Common myeloid progenitor, CD34-positive (primary cell): ENCODE measurements at regions not wholly inside any gene's neighbourhood (a gene's known extent, or its start where the extent isn't known, plus 50 kb on each side); places are given as distances from the start of the nearest gene placed in this dataset.

Experiments used
- CTCF ChIA-PET: fragments of 350-600 bp; sonication (Branson Sonifier 250); formaldehyde crosslinking; loops from one replicate; lab custom pipeline; 2021; ENCODE audit warnings: antibody characterized with exemption; lab: Charles Lee
- POLR2A ChIA-PET: fragments of 350-600 bp; sonication (Branson Sonifier 250); formaldehyde crosslinking; loops from one replicate; lab custom pipeline; 2021; ENCODE audit warnings: antibody characterized with exemption; lab: Charles Lee
- DNase-seq, 3 donors: peaks; one replicate each; pipeline versions ENCODE4 v3.0.0 to v3.0.0-alpha.2; 2013
- H3K27ac ChIP-seq, 2 experiments: 1 replicate in 1 of 2; 2 replicates in 1 of 2; pipeline ENCODE4 v1.7.0; 2013; ENCODE audit warnings: inconsistent platforms in 2 of 2, low read length in 2 of 2, mild to moderate bottlenecking in 2 of 2, low read depth in 1 of 2, moderate library complexity in 1 of 2; ENCODE audit not compliant: severe bottlenecking in 2 of 2, insufficient read depth in 1 of 2, poor library complexity in 1 of 2
- H3K27me3 ChIP-seq, 5 experiments: replicated peaks in 2 of 5; 1 replicate in 3 of 5; 2 replicates in 2 of 5; pipeline versions ENCODE4 v1.6.1 to v1.7.0; 2013; ENCODE audit warnings: low read length in 4 of 5, mild to moderate bottlenecking in 2 of 5, moderate library complexity in 2 of 5, inconsistent platforms in 1 of 5; ENCODE audit not compliant: insufficient read depth in 5 of 5, control insufficient read depth in 4 of 5
- H3K36me3 ChIP-seq, 4 experiments: 1 replicate in 2 of 4; 2 replicates in 2 of 4; pipeline versions ENCODE4 v1.6.1 to v1.7.0; 2013; ENCODE audit warnings: low read length in 3 of 4, control low read depth in 1 of 4, mild to moderate bottlenecking in 1 of 4; ENCODE audit not compliant: control insufficient read depth in 4 of 4, insufficient read depth in 4 of 4
- H3K4me1 ChIP-seq, 4 experiments: 1 replicate in 3 of 4; 2 replicates in 1 of 4; pipeline versions ENCODE4 v1.6.1 to v1.7.1; 2013; ENCODE audit warnings: low read length in 3 of 4, mild to moderate bottlenecking in 3 of 4, control low read depth in 1 of 4, inconsistent platforms in 1 of 4, moderate library complexity in 1 of 4; ENCODE audit not compliant: control insufficient read depth in 4 of 4, insufficient read depth in 4 of 4; ENCODE audit errors: control extremely low read depth in 1 of 4
- H3K4me3 ChIP-seq, 7 experiments: 1 replicate in 4 of 7; 2 replicates in 3 of 7; pipeline versions ENCODE4 v1.5.1 to v1.7.0; 2013; ENCODE audit warnings: mild to moderate bottlenecking in 7 of 7, low read length in 6 of 7, moderate library complexity in 6 of 7, inconsistent platforms in 2 of 7, low read depth in 2 of 7, control low read depth in 1 of 7; ENCODE audit not compliant: insufficient read depth in 4 of 7, control insufficient read depth in 1 of 7; ENCODE audit errors: extremely low read depth in 1 of 7
- H3K9me3 ChIP-seq, 5 experiments: 1 replicate in 4 of 5; 2 replicates in 1 of 5; pipeline versions ENCODE4 v1.6.1 to v1.7.1; 2013; ENCODE audit warnings: low read length in 4 of 5, mild to moderate bottlenecking in 2 of 5, inconsistent platforms in 1 of 5, low read depth in 1 of 5, moderate library complexity in 1 of 5; ENCODE audit not compliant: control insufficient read depth in 4 of 5, insufficient read depth in 2 of 5; ENCODE audit errors: control extremely low read depth in 1 of 5
- WGBS: methylation state at CpG from one replicate; pipeline ENCODE4 v1.1.5; 2013; ENCODE audit not compliant: insufficient coverage; 5-methylcytosine and 5-hydroxymethylcytosine counted together

DNA sequence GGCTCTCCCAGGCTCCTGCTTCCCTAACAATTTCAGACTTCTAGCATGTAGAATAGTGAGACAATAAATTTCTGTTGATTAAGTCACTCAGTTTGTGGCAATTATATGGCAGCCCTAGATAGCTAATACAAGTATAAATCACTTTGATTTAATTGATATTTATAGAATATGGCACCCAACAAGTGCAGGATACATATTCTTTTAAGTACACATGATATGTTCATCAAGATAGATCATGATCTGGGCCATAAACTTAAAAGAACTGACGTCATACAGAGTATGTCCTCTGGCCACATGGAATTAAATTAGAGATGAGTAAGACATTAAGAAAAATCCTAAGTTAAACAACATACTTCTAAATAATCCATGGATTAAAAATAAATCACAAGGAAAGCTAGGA, 67.5 kb upstream of the AMOTL1 start:
- no peaks in the 10 kb centered on the region for H3K27me3 ChIP-seq
- POLR2A ChIA-PET, result no interaction called here
- DNase-seq, result no peak
- H3K9me3 ChIP-seq, result no peaks in the 10 kb centered on the region
- no CpG with 5 or more reads among the region's 1 CpG for WGBS
- H3K4me3 ChIP-seq, result no peak overlapping the region
- H3K27ac ChIP-seq, result no peak overlapping the region
- CTCF ChIA-PET, result no interaction called here
- H3K4me1 ChIP-seq, result no peaks in the 10 kb centered on the region
- no peaks in the 10 kb centered on the region for H3K36me3 ChIP-seq

DNA sequence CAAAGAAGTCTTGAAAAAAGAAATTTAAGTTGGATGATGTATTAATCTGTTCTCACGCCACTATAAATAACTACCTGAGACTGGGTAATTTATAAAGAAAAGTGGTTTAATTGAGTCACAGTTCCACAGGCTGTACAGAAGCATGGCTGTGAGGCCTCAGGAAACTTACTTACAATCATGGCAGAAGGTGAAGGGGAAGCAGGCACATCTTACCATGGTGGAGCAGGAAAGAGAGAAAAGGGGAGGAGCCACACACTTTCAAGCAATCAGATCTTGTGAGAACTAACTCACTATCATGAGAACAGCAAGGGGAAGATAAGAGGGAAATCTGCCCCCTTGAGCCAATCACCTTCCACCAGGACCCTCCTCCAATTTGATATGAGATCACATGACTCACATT, 65.7 kb upstream of the AMOTL1 start:
- no peaks in the 10 kb centered on the region for H3K9me3 ChIP-seq
- ChIA-PET POLR2A (no interaction called here), CTCF (no interaction called here)
- no peak overlapping the region for H3K27ac ChIP-seq
- WGBS, result no CpG with 5 or more reads among the region's 1 CpG
- DNase-seq, result no peak
- H3K4me1 ChIP-seq, result no peaks in the 10 kb centered on the region
- H3K36me3 ChIP-seq, result no peaks in the 10 kb centered on the region
- no peaks in the 10 kb centered on the region for H3K27me3 ChIP-seq
- H3K4me3 ChIP-seq, result no peak overlapping the region

DNA sequence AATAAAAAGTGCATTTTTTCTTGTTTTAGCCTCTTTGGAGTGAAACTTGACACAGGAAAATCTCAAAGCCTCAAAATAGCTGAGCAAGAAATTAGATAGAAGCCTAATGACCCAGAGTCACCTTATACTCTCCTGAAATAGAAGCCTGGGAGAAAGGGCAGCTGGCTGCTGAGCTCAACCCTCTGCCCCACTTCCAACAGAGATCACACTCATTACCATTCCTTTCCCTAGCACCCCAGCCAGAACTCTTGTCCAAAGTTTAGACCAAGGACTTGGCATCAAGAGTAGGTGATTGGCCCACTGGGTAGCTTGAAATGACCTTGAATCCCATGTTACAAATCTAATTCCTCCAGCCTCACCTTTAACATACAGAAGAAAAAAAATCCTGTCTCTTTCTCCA, 62.7 kb upstream of the AMOTL1 start:
- DNase-seq, result no peak
- Histone ChIP-seq H3K4me3 (no peak overlapping the region), H3K9me3 (no peaks in the 10 kb centered on the region), H3K27ac (no peak overlapping the region), H3K27me3 (no peaks in the 10 kb centered on the region), H3K36me3 (no peaks in the 10 kb centered on the region), H3K4me1 (no peaks in the 10 kb centered on the region)
- POLR2A ChIA-PET, result no interaction called here
- CTCF ChIA-PET, result no interaction called here

DNA sequence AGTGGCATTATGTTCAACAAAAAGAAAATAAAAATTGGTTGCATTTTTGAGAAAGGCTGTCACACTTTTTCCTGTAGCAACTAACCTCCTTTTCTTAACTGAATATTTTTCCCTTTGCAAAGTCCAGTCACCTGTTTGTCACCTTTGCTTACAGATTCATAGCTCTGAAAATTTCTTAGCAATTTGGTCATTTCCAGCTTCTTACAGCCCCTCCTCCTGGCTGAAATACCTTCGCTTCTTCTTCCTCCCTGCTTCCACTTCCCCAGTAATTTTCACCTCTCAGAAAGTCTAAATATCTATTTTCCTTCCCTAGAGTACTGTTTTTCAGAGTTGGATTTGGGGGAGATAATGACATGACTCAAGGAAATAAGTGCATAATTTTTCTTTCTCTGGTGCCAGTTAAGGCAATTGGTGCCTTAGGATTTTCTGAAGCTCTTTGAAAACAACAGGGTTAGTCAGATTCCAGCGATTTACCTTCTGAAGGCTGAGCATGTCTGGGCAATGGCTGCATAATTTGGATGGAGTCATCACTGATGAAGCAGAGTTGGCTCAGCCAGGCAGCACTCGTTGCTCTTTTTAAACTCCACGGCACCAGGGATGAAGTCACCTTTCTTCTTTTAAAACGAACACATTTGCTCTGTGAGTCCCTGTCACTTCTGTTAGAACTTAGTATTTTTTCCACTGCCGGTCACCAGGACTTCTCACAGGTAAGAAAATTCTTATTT, 62.1 kb upstream of the AMOTL1 start:
- Histone ChIP-seq H3K36me3 (no peaks in the 10 kb centered on the region), H3K4me3 (no peak overlapping the region), H3K9me3 (no peaks in the 10 kb centered on the region), H3K4me1 (no peaks in the 10 kb centered on the region), H3K27me3 (no peaks in the 10 kb centered on the region), H3K27ac (no peak overlapping the region)
- WGBS, result 92% methylated on average over 3 of the region's 6 CpGs
- CTCF ChIA-PET, result no interaction called here
- POLR2A ChIA-PET, result no interaction called here
- DNase-seq, result no peak

DNA sequence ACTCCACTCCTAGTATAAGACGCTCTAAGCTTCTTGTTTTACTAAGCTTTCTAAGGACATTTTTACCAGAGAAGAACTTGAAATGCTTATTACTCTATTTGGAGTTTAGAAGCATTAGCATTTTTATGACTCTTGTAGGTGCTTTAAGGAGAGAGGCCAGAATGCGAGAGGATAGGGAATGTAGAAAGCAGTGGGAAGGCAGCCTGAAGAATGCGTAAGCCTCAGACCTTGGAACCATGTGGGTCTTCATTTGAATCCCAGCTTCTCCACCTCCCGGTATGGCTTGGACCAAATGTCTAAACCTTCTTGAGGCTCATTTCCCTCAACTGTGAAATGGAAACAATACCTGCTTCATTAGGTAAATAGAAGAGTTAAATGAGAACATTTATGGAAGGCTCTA, 60.0 kb upstream of the AMOTL1 start:
- H3K4me3 ChIP-seq, result no peak overlapping the region
- H3K9me3 ChIP-seq, result no peaks in the 10 kb centered on the region
- WGBS, result 80% methylated on average over 1 of the region's 4 CpGs
- no peaks in the 10 kb centered on the region for H3K36me3 ChIP-seq
- no peak overlapping the region for H3K27ac ChIP-seq
- H3K4me1 ChIP-seq, result no peaks in the 10 kb centered on the region
- POLR2A ChIA-PET, result no interaction called here
- CTCF ChIA-PET, result interaction anchor here (1.3 to 1.4 kb wide), 2 partner anchors 13 to 35 kb away, joined by 3 read pairs; no protein-coding TSS in a partner anchor
- no peak for DNase-seq
- no peaks in the 10 kb centered on the region for H3K27me3 ChIP-seq

DNA sequence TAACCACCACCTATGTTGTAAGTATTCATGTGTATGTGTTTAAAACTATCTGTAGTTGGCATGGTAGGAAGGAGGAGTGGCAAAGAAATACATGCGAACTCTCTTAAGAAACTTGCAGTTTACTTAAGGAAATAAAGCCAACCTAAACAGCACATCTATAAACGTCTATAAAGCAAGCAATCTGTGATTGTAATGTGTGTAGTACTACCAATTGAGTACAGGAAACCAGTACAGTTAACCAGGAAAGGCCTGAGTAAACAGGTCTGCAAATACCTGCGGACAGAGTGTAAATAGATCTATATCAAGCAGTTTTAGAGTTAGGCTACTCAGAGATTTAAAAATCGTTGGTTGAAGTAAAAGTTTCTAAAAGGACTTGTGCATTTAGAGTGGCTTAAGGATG, 59.5 kb upstream of the AMOTL1 start:
- DNase-seq, result no peak
- Histone ChIP-seq H3K36me3 (no peaks in the 10 kb centered on the region), H3K4me1 (no peaks in the 10 kb centered on the region), H3K4me3 (no peak overlapping the region), H3K27ac (no peak overlapping the region), H3K27me3 (no peaks in the 10 kb centered on the region), H3K9me3 (no peaks in the 10 kb centered on the region)
- 40% methylated on average over 1 of the region's 4 CpGs for WGBS
- POLR2A ChIA-PET, result no interaction called here
- CTCF ChIA-PET, result interaction anchor here (1.4 kb wide), 1 partner anchor 14 kb away, joined by 3 read pairs; no protein-coding TSS in a partner anchor

- Histone ChIP-seq H3K9me3 (no peaks in the 10 kb centered on the region), H3K27ac (no peak overlapping the region), H3K36me3 (no peaks in the 10 kb centered on the region), H3K27me3 (no peaks in the 10 kb centered on the region), H3K4me1 (no peaks in the 10 kb centered on the region), H3K4me3 (no peak overlapping the region)
- DNase-seq, result no peak
- CTCF ChIA-PET, result interaction anchor here (0.8 kb wide), 1 partner anchor 14 kb away, joined by 3 read pairs; no protein-coding TSS in a partner anchor
- POLR2A ChIA-PET, result no interaction called here
Measured at GRCh38 chr11:94715225-94715624, 52.9 kb upstream of the AMOTL1 start.
